ENCODE measurements at regions not wholly inside any gene's neighbourhood (a gene's known extent, or its start where the extent isn't known, plus 50 kb on each side); places are given as distances from the start of the nearest gene placed in this dataset.

GRCh38 chr20:39289316-39289715 lies 327.2 kb downstream of the DHX35 start:
- DNase-seq (ENCODE audit: extremely low read depth, low read depth): no peak
- TF ChIP-seq, protein P1, sequence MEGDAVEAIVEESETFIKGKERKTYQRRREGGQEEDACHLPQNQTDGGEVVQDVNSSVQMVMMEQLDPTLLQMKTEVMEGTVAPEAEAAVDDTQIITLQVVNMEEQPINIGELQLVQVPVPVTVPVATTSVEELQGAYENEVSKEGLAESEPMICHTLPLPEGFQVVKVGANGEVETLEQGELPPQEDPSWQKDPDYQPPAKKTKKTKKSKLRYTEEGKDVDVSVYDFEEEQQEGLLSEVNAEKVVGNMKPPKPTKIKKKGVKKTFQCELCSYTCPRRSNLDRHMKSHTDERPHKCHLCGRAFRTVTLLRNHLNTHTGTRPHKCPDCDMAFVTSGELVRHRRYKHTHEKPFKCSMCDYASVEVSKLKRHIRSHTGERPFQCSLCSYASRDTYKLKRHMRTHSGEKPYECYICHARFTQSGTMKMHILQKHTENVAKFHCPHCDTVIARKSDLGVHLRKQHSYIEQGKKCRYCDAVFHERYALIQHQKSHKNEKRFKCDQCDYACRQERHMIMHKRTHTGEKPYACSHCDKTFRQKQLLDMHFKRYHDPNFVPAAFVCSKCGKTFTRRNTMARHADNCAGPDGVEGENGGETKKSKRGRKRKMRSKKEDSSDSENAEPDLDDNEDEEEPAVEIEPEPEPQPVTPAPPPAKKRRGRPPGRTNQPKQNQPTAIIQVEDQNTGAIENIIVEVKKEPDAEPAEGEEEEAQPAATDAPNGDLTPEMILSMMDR (IDR thresholded peaks at IDR 0.05; ENCODE audit: low read depth, low read length): no peak

- TF ChIP-seq, protein P1 (IDR thresholded peaks at IDR 0.05; ENCODE audit: low read depth, low read length): no peak
- DNase-seq (ENCODE audit: extremely low read depth, low read depth): no peak
These were observed 321.3 kb downstream of the DHX35 start for GRCh38 chr20:39283464-39283863.

GRCh38 chr20:39282619-39283092 lies 320.5 kb downstream of the DHX35 start:
- DNase-seq (ENCODE audit: extremely low read depth, low read depth): no peak
- TF ChIP-seq, protein P1 (IDR thresholded peaks at IDR 0.05; ENCODE audit: low read depth, low read length): no peak

DNA sequence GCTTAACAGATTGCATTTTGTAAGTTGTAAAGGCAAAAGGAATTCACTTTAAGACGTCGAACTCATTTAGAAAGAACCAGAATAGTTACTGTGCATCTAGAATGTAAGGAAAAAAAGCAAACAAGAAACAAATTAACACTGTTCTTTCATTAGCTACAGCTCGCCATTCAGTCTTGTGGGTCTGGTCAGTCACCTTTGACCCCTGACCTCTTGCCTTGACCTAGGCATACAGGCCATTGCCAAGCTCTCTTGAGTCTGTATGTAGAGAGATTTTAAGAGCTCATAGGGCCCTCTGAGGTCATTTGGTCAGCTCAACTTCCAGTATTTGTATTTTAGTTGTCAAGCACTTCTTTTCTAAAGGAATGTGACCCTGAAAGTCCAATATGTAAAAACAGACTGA lies 318.7 kb downstream of the DHX35 start:
- TF ChIP-seq, protein P1 (IDR thresholded peaks at IDR 0.05; ENCODE audit: low read depth, low read length): no peak
- DNase-seq (ENCODE audit: extremely low read depth, low read depth): no peak

- DNase-seq (ENCODE audit: extremely low read depth, low read depth): no peak
- TF ChIP-seq, protein P1 (IDR thresholded peaks at IDR 0.05; ENCODE audit: low read depth, low read length): no peak
These were observed 316.2 kb downstream of the DHX35 start for GRCh38 chr20:39278230-39278788.

- TF ChIP-seq, protein P1 (IDR thresholded peaks at IDR 0.05; ENCODE audit: low read depth, low read length): no peak
- DNase-seq (ENCODE audit: extremely low read depth, low read depth): no peak
These were observed 315.0 kb downstream of the DHX35 start for GRCh38 chr20:39277185-39277584.

GRCh38 chr20:39270837-39271604 lies 308.9 kb downstream of the DHX35 start:
- no peak for DNase-seq (ENCODE audit: extremely low read depth, low read depth)
- TF ChIP-seq, protein P1 (IDR thresholded peaks at IDR 0.05; ENCODE audit: low read depth, low read length): no peak
